Left cardiac atrium (tissue), 4 donors: ENCODE measurements at regions not wholly inside any gene's neighbourhood (a gene's known extent, or its start where the extent isn't known, plus 50 kb on each side); places are given as distances from the start of the nearest gene placed in this dataset.
"Not testable (repeated sequence)": the region's sequence is repeated elsewhere in the genome, so short reads cannot be mapped to it uniquely, and the experiment has no call there.

ENCODE experiments used
- ATAC-seq, 2 donors: fragments of 200-7000 bp; cut with Tn5 transposase; one replicate each; pipeline ENCODE4 v1.9.1; 2020; ENCODE audit warnings: mild to moderate bottlenecking in 2 of 2, moderate library complexity in 2 of 2
- DNase-seq: peaks from one replicate; pipeline ENCODE4 v3.0.0-alpha.2; 2020
- intact Hi-C, 2 donors: fragments of 100-400 bp; cut with DNase I; formaldehyde crosslinking; loops; one replicate each; pipeline versions ENCODE4 v1.14.1 to v1.15.1; 2022 to 2023
- donor health status: DM: no; HTN: yes; CAD: no.
- donor health status: DM: no; HTN: yes; CAD: no; lungs with severe emphysema.
- donor health status: DM: yes; HTN: yes; CAD: no.
- donor health status: Dilated cardiomyopathy.

DNA sequence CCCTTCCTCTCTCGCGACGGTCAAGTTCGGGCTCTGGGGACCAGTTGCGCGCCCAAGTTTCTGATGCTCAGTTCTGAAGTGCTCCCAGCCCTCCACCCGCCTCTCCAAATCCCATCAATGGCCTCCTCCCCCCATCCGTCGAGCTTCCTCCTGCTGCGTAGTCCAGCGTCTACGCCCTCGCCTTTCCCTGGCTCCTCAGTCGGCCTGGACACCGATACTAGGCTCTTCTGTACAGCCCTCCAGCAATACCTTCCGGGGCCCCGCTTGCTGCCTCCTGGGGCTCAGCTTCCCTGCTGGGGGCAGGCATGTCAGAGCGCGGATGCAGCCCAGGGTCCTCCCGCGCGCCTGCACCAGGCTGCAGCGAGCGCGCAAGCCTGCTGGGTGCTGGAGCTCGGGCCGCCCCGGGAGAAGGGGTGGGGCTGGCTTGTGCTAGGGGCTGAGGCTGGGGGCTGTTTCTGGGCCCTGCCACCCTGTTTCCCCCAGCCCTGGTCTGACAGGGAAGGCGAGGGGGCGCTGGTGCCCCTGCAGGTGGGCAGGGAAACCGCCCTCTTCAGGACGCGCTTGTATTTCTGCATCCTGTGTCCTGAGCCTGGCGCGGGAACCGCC, 353.3 kb upstream of the SUCLG2 start:
- intact Hi-C loops = no loop called here
- ATAC-seq = peak in 1 of 2 donors; percentile 18
- DNase-seq = no peak

- DNase-seq (no peak), ATAC-seq (no peak)
- intact Hi-C loops = no loop called here
Observed at GRCh38 chr3:68006646-68007045, 352.2 kb upstream of the SUCLG2 start.

DNA sequence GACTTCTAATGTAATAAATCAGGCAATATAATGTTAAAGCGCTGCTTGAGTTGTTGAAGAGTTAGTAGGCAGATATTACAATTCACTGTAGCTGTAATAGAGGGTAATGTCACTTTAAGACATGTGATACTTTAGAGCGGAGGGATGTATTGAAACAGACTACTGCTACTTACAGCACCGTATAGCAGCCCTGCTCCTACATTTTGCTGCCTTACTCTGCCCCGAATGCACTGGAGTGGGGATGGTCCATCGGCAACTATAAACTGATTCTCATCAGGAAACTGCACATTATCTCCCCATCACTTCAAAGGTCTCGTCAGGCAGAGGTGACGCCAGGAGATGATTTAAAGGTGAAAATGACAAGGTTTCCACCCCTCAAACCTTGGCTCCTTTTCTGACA, 349.7 kb upstream of the SUCLG2 start:
- intact Hi-C loops = no loop called here
- ATAC-seq (no peak), DNase-seq (no peak)

GRCh38 chr3:67998281-67998680, 343.9 kb upstream of the SUCLG2 start:
- no peak for DNase-seq

GRCh38 chr3:67995206-67995605, 340.8 kb upstream of the SUCLG2 start:
- ATAC-seq = no peak
- intact Hi-C loops = no loop called here
- no peak for DNase-seq

More at GRCh38 chr3:67998281-67998680, 343.9 kb upstream of the SUCLG2 start:
- intact Hi-C loops = no loop called here
- no peak for ATAC-seq

GRCh38 chr3:67986706-67987105, 332.3 kb upstream of the SUCLG2 start:
- ATAC-seq = no peak
- intact Hi-C loops = no loop called here
- DNase-seq = no peak

DNA sequence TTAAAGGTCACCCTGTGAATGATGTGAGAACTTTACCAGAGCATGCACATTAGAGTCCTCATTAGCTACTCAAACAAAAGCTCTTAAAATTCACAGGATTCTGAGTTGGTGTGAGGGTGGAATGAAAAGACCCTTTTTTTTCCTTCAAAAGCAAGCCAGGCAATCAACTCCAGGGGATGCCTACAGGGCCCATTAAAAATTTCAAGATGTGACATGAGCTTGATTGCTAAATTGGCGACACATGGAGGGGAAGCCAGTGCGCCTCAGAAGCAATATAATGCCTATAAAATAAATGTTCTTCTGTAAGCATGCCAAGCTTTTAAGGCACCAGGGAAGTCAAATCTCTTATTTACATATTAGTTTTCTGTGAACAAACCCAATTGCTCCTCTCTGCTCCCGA, 328.8 kb upstream of the SUCLG2 start:
- no peak for DNase-seq
- ATAC-seq = no peak
- intact Hi-C loops = no loop called here

DNA sequence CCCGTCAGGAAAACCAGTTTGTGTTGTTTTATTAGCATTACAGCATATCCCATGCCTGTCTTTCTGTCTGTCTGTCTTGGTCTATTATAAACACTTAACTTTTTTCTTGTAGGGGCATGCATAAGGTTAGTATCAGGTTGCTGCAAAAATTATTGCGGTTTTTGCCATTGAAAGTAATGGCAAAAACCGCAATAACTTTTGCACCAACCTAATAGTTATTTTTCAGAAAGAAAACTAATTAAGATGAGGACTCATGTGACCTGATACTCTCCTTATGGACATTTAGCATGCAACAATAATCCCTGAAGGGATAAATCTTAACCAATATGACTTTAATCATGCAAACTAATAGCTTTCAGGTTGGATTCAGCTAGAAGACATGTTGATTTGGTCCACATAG, 326.7 kb upstream of the SUCLG2 start:
- ATAC-seq (no peak), DNase-seq (no peak)
- intact Hi-C loops = no loop called here

- no peak for ATAC-seq
- no peak for DNase-seq
- intact Hi-C loops = no loop called here
Observed at GRCh38 chr3:67979342-67979741, 324.9 kb upstream of the SUCLG2 start.

- DNase-seq = no peak
- intact Hi-C loops = no loop called here
- ATAC-seq = no peak
Observed at GRCh38 chr3:67977762-67978161, 323.4 kb upstream of the SUCLG2 start.

DNA sequence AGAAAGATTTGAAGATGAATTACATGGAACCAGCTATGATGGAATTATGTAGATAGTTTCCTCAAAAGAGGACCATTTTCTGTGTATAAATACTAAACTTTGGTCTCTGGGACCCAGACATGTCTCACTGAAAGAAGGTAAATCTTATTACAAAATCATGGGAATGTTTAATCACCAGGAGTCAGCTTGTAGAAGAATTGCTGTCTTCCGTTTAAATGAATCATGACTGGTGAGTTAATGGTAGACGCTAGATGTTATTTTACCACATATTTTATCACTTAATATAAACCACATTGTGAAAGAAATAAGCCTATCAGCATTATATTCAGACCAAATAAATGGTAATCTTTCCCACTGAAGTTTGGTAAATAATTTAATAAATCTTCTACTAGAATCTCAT, 322.3 kb upstream of the SUCLG2 start:
- no peak for ATAC-seq
- no peak for DNase-seq
- intact Hi-C loops = no loop called here

GRCh38 chr3:67964596-67964995, 310.2 kb upstream of the SUCLG2 start:
- ATAC-seq (no peak), DNase-seq (no peak)
- intact Hi-C loops = no loop called here

DNA sequence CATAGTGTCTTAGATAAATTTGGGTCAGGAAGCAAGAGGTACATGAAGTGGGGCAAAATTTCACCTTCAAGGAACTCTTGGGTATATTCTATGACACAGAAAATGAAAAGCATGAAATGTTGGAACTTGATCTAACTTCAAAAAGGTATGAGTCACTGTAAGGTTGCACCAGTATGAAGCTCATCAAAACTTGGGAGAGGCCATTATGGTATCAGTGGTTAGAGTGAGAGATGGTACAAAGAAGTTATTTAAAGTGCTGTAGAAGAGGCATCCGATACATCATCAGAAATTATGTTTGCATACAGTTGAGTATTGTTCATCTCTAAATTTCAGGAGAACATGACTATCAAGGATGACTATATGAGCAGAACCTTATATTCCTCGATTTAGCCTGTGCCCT, 302.9 kb upstream of the SUCLG2 start:
- DNase-seq = no peak
- ATAC-seq = no peak

DNA sequence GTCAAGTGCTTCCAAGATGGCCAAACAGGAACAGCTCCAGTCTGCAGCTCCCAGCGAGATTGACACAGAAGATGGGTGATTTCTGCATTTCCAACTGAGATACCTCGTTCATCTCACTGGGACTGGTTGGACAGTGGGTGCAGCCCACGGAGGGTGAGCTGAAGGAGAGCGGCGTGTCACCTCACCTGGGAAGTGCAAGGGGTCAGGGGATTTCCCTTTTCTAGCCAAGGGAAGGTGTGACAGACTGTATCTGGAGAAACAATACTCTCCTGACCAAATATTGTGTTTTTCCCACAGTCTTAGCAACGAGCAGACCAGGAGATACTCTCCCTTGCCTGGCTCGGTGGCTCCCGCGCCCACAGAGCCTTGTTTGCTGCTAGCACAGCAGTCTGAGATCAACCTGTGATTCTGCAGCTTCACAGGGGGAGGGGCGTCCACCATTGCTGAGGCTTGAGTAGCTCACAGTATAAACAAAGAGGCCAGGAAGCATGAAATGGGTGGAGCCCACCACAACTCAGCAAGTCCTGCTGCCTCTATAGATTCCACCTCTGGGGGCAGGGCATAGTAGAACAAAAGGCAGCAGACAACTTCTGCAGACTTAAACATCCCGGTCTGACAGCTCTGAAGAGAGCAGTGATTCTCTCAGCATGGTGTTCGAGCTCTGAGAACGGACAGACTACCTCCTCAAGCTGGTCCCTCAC, 293.5 kb upstream of the SUCLG2 start:
- DNase-seq (peak; percentile 19), ATAC-seq (no peak)
- intact Hi-C loops = no loop called here

More for the DNA sequence above, 302.9 kb upstream of the SUCLG2 start:
- intact Hi-C loops = no loop called here

GRCh38 chr3:67946436-67946835, 292.0 kb upstream of the SUCLG2 start:
- DNase-seq (no peak), ATAC-seq (no peak)
- intact Hi-C loops = no loop called here

- ATAC-seq (no peak), DNase-seq (no peak)
- intact Hi-C loops = no loop called here
Observed at GRCh38 chr3:67943546-67943945, 289.1 kb upstream of the SUCLG2 start.

- DNase-seq = no peak
- no peak for ATAC-seq
- intact Hi-C loops = no loop called here
Observed at GRCh38 chr3:67941433-67942030, 287.1 kb upstream of the SUCLG2 start.

- DNase-seq = peak; percentile 53
- peak in 1 of 2 donors; percentile 64 for ATAC-seq
Observed at GRCh38 chr3:67940210-67940952, 286.0 kb upstream of the SUCLG2 start.

DNA sequence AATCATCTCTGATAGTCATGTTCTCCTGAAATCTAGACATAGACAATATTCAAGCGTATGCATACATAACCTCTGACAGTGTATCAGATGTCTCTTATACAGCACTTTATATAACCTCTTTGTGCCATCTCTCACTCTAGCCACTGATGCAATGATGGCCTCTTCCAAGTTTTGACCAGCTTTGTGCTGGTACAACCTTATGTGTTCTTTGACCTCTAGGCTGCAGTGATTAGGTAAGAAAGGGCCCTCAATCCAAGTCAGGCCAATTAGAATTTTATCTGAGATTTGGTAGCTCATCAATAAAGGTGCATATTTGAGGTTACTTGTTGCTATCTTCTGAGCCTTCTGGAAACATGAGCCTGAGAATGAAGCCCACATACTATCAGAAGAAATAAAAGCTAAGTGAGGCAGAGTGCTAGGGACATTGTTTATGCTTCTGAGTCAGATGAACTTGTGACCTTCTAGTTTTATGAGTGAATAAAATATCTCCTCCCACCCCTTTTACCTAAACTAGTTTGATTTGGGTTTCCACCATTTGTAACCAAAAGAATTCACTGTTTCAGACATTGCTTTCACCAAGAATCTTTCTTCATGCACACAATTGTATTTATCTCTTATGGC, 283.2 kb upstream of the SUCLG2 start:
- intact Hi-C loops = no loop called here
- no peak for DNase-seq
- ATAC-seq = no peak

More at GRCh38 chr3:67940210-67940952, 286.0 kb upstream of the SUCLG2 start:
- intact Hi-C loops = no loop called here

DNA sequence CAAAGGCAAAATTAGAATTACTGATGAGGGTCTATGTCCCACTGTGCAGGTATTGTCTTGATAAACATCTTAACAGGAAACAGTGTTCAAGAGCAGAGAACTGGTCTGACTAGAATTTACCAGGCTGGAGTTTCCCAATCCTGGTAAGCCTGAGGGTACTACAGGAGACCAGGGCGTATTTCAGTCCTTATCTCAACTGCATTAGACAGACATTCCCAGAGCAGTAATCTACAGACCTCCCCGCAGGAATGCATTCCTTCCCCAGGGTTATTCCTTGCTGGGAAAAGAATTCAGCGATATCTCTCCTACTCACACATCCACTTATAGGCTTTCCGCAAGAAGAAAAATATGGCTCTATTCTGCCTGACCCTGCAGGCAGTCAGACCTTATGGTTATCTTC, 276.0 kb upstream of the SUCLG2 start:
- DNase-seq, ATAC-seq, intact Hi-C loops: not testable (repeated sequence)
